Astrocyte (in vitro differentiated cells and primary cell): ENCODE measurements at regions not wholly inside any gene's neighbourhood (a gene's known extent, or its start where the extent isn't known, plus 50 kb on each side); places are given as distances from the start of the nearest gene placed in this dataset.

ENCODE experiments used
- CTCF ChIP-seq: IDR thresholded peaks from 2 replicates; pipeline ENCODE4 v1.5.1; 2011; ENCODE audit warnings: low read depth, mild to moderate bottlenecking, inconsistent platforms, low read length, moderate library complexity; ENCODE audit not compliant: insufficient read depth
- EZH2 ChIP-seq: IDR thresholded peaks from 2 replicates; pipeline ENCODE4 v1.6.1; 2012; ENCODE audit warnings: mild to moderate bottlenecking, low read length, inconsistent platforms; ENCODE audit not compliant: insufficient read depth

- TF ChIP-seq CTCF = no peak
- TF ChIP-seq EZH2 = no peak
These were observed 1331.9 kb downstream of the XPNPEP1 start for GRCh38 chr10:108591417-108591816.
